GM23338 (cell line): ENCODE measurements at regions not wholly inside any gene's neighbourhood (a gene's known extent, or its start where the extent isn't known, plus 50 kb on each side); places are given as distances from the start of the nearest gene placed in this dataset.

ENCODE experiments used
- ATAC-seq: fragments of 200-7000 bp; cut with Tn5 transposase; 3 replicates; pipeline ENCODE4 v1.9.1; 2020
- DNase-seq: peaks from one replicate; pipeline ENCODE4 v3.0.0-alpha.2; 2015; ENCODE audit warnings: low spot score
- H2AFZ ChIP-seq: fragments of 200-600 bp; sonication (generic); 2 replicates; pipeline ENCODE4 v1.8.0; 2016; ENCODE audit warnings: antibody characterized with exemption, mild to moderate bottlenecking, moderate library complexity
- H3F3A ChIP-seq: fragments of 200-600 bp; sonication (generic); replicated peaks from 2 replicates; pipeline ENCODE4 v1.8.0; 2017; ENCODE audit warnings: antibody characterized with exemption, mixed run types, low read depth
- H3K27ac ChIP-seq: fragments of 200-600 bp; sonication (generic); 2 replicates; pipeline ENCODE4 v1.6.1; 2016; ENCODE audit warnings: low read depth
- H3K27me3 ChIP-seq: fragments of 200-600 bp; sonication (generic); 2 replicates; pipeline ENCODE4 v1.8.0; 2016; ENCODE audit warnings: mild to moderate bottlenecking, mixed run types, moderate library complexity; ENCODE audit not compliant: insufficient read depth
- H3K36me3 ChIP-seq: fragments of 200-600 bp; sonication (generic); 2 replicates; pipeline ENCODE4 v1.8.0; 2016; ENCODE audit warnings: mild to moderate bottlenecking; ENCODE audit not compliant: insufficient read depth
- H3K4me1 ChIP-seq: fragments of 200-600 bp; sonication (generic); 2 replicates; pipeline ENCODE4 v1.8.0; 2016; ENCODE audit warnings: mild to moderate bottlenecking, moderate library complexity; ENCODE audit not compliant: insufficient read depth
- H3K4me2 ChIP-seq: fragments of 200-600 bp; sonication (generic); 2 replicates; pipeline ENCODE4 v1.7.1; 2017; ENCODE audit warnings: mixed run types
- H3K4me3 ChIP-seq: fragments of 200-600 bp; sonication (generic); 2 replicates; pipeline ENCODE4 v1.6.1; 2016; ENCODE audit warnings: mixed run types
- H3K79me2 ChIP-seq: fragments of 200-600 bp; sonication (generic); replicated peaks from 2 replicates; pipeline ENCODE4 v1.8.0; 2017; ENCODE audit warnings: mild to moderate bottlenecking; ENCODE audit not compliant: insufficient read depth
- H3K9me2 ChIP-seq: fragments of 200-600 bp; sonication (generic); 2 replicates; pipeline ENCODE4 v1.8.0; 2017; ENCODE audit not compliant: insufficient read depth
- H4K20me1 ChIP-seq: fragments of 200-600 bp; sonication (generic); replicated peaks from 2 replicates; pipeline ENCODE4 v1.8.0; 2017; ENCODE audit warnings: mild to moderate bottlenecking; ENCODE audit not compliant: insufficient read depth
- H3K27ac Mint-ChIP-seq: 2 replicates; pipeline ENCODE4 v1.8.0; 2020; ENCODE audit warnings: inconsistent platforms, mild to moderate bottlenecking, moderate library complexity, mixed read lengths
- H3K27me3 Mint-ChIP-seq: 3 replicates; pipeline ENCODE4 v1.8.0; 2022; ENCODE audit warnings: low read depth, mild to moderate bottlenecking, moderate library complexity, mixed read lengths, inconsistent platforms; ENCODE audit not compliant: insufficient read depth, poor library complexity
- H3K36me3 Mint-ChIP-seq: 3 replicates; pipeline ENCODE4 v1.8.0; 2021; ENCODE audit warnings: low read depth, mild to moderate bottlenecking, inconsistent platforms, moderate library complexity, mixed read lengths
- H3K4me1 Mint-ChIP-seq: 3 replicates; pipeline ENCODE4 v1.8.0; 2020; ENCODE audit warnings: mild to moderate bottlenecking, inconsistent platforms, mixed read lengths
- H3K4me3 Mint-ChIP-seq: 3 replicates; pipeline ENCODE4 v1.8.0; 2021; ENCODE audit warnings: moderate library complexity, mild to moderate bottlenecking, inconsistent platforms, mixed read lengths
- H3K9me3 Mint-ChIP-seq: 3 replicates; pipeline ENCODE4 v1.8.0; 2020; ENCODE audit warnings: moderate library complexity, mild to moderate bottlenecking, inconsistent platforms, mixed read lengths
- CREB1 ChIP-seq: fragments of 250-450 bp; sonication (Bioruptor Pico); IDR thresholded peaks from 2 replicates; pipeline ENCODE4 v1.5.0; 2020; ENCODE audit warnings: low read depth, mild to moderate bottlenecking, moderate library complexity
- EZH2phosphoT487 ChIP-seq: fragments of 200-600 bp; sonication (generic); IDR thresholded peaks from one replicate; pipeline ENCODE4 v1.8.1; 2018; ENCODE audit warnings: antibody characterized with exemption; ENCODE audit not compliant: unreplicated experiment
- JUNB ChIP-seq: IDR thresholded peaks from one replicate; pipeline ENCODE4 v1.6.1; 2016; ENCODE audit warnings: antibody characterized with exemption; ENCODE audit not compliant: unreplicated experiment
- NANOG ChIP-seq: IDR thresholded peaks from 2 replicates; pipeline ENCODE4 v1.6.1; 2016; ENCODE audit warnings: antibody characterized with exemption, borderline replicate concordance
- POLR2AphosphoS5 ChIP-seq: IDR thresholded peaks from 2 replicates; pipeline ENCODE4 v1.6.1; 2016; ENCODE audit warnings: antibody characterized with exemption, low read depth
- STAT1 ChIP-seq: IDR thresholded peaks from one replicate; pipeline ENCODE4 v1.6.1; 2016; ENCODE audit warnings: antibody characterized with exemption; ENCODE audit not compliant: unreplicated experiment
- ZNF114 ChIP-seq: fragments of 250-450 bp; sonication (Bioruptor Pico); IDR thresholded peaks from 2 replicates; pipeline ENCODE4 v1.5.0; 2020; ENCODE audit warnings: mild to moderate bottlenecking, moderate library complexity
- ZNF331 ChIP-seq: fragments of 250-450 bp; sonication (Bioruptor Pico); IDR thresholded peaks from 2 replicates; pipeline ENCODE4 v1.5.0; 2020; ENCODE audit warnings: low read depth, mild to moderate bottlenecking, moderate library complexity
- TF ChIP-seq, protein P1 (sequence below): fragments of 250-450 bp; sonication (Bioruptor Pico); IDR thresholded peaks from 2 replicates; pipeline ENCODE4 v1.5.0; 2020; ENCODE audit warnings: mild to moderate bottlenecking, moderate library complexity
- TF ChIP-seq, protein P2 (sequence below), 2 experiments: fragments of 200-600 bp in 1 of 2; sonication (generic) in 1 of 2; conservative IDR thresholded peaks; 2 replicates each; pipeline versions ENCODE4 v1.5.1 to v1.6.1; 2016 to 2017; ENCODE audit warnings: antibody characterized with exemption in 2 of 2, low read depth in 2 of 2, mild to moderate bottlenecking in 2 of 2, moderate library complexity in 1 of 2
- TF ChIP-seq, protein P3 (sequence below): IDR thresholded peaks from 2 replicates; pipeline ENCODE4 v1.6.1; 2016; ENCODE audit warnings: antibody characterized with exemption

DNA sequence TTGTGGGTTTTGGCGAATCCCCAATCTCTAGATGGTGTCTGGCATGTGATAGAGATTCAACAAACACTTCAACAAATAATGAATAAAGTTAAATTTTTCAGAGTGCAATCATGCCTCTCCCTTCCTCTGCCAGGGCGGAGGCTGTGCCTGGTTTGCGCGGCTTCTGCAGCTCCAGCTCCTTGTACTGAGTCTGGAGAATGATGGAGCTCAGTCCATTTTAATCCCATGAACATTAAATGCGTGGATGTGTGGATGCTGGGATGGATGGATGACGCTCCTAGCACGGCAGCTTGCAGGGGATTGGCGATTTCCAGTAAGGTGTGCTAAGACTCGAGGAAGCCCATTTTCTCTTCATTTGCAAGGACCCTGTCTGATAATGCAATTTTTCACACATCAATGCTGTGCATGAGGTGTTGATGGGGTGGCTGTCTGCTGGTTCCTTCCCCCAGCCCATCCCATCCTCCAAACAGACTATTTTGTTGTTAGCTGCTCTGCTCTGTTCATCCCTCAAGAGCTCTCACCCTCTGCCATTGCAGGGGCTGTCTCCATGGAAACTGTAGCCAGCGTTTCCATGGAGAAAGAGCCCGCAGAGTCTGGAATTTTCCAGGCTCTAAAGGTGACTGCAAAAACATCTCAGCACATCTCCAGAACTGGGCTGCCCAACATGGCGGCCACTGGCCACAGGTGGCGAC, 92.6 kb upstream of the PEG3 start:
- H4K20me1 ChIP-seq, result no peaks in the 10 kb centered on the region
- H3K4me1 ChIP-seq, result no peaks in the 10 kb centered on the region
- no peak overlapping the region for H3K27ac ChIP-seq
- no peaks in the 10 kb centered on the region for H3K27me3 ChIP-seq
- Mint-ChIP-seq H3K27me3 (peaks cover 2% of the 10 kb centered on the region), H3K4me3 (no peak overlapping the region), H3K36me3 (peaks cover 42% of the 10 kb centered on the region), H3K4me1 (no peaks in the 10 kb centered on the region), H3K9me3 (no peaks in the 10 kb centered on the region; the same call in none of the 3 replicates), H3K27ac (no peak overlapping the region)
- H3K9me2 ChIP-seq, result no peaks in the 10 kb centered on the region
- H2AFZ ChIP-seq, result no peak overlapping the region
- H3K79me2 ChIP-seq, result no peaks in the 10 kb centered on the region
- no peaks in the 10 kb centered on the region for H3F3A ChIP-seq
- TF ChIP-seq ZNF331 (CRISPR knock-in tag), result no peak
- no peak for TF ChIP-seq NANOG
- no peak for TF ChIP-seq JUNB
- TF ChIP-seq, protein P1, sequence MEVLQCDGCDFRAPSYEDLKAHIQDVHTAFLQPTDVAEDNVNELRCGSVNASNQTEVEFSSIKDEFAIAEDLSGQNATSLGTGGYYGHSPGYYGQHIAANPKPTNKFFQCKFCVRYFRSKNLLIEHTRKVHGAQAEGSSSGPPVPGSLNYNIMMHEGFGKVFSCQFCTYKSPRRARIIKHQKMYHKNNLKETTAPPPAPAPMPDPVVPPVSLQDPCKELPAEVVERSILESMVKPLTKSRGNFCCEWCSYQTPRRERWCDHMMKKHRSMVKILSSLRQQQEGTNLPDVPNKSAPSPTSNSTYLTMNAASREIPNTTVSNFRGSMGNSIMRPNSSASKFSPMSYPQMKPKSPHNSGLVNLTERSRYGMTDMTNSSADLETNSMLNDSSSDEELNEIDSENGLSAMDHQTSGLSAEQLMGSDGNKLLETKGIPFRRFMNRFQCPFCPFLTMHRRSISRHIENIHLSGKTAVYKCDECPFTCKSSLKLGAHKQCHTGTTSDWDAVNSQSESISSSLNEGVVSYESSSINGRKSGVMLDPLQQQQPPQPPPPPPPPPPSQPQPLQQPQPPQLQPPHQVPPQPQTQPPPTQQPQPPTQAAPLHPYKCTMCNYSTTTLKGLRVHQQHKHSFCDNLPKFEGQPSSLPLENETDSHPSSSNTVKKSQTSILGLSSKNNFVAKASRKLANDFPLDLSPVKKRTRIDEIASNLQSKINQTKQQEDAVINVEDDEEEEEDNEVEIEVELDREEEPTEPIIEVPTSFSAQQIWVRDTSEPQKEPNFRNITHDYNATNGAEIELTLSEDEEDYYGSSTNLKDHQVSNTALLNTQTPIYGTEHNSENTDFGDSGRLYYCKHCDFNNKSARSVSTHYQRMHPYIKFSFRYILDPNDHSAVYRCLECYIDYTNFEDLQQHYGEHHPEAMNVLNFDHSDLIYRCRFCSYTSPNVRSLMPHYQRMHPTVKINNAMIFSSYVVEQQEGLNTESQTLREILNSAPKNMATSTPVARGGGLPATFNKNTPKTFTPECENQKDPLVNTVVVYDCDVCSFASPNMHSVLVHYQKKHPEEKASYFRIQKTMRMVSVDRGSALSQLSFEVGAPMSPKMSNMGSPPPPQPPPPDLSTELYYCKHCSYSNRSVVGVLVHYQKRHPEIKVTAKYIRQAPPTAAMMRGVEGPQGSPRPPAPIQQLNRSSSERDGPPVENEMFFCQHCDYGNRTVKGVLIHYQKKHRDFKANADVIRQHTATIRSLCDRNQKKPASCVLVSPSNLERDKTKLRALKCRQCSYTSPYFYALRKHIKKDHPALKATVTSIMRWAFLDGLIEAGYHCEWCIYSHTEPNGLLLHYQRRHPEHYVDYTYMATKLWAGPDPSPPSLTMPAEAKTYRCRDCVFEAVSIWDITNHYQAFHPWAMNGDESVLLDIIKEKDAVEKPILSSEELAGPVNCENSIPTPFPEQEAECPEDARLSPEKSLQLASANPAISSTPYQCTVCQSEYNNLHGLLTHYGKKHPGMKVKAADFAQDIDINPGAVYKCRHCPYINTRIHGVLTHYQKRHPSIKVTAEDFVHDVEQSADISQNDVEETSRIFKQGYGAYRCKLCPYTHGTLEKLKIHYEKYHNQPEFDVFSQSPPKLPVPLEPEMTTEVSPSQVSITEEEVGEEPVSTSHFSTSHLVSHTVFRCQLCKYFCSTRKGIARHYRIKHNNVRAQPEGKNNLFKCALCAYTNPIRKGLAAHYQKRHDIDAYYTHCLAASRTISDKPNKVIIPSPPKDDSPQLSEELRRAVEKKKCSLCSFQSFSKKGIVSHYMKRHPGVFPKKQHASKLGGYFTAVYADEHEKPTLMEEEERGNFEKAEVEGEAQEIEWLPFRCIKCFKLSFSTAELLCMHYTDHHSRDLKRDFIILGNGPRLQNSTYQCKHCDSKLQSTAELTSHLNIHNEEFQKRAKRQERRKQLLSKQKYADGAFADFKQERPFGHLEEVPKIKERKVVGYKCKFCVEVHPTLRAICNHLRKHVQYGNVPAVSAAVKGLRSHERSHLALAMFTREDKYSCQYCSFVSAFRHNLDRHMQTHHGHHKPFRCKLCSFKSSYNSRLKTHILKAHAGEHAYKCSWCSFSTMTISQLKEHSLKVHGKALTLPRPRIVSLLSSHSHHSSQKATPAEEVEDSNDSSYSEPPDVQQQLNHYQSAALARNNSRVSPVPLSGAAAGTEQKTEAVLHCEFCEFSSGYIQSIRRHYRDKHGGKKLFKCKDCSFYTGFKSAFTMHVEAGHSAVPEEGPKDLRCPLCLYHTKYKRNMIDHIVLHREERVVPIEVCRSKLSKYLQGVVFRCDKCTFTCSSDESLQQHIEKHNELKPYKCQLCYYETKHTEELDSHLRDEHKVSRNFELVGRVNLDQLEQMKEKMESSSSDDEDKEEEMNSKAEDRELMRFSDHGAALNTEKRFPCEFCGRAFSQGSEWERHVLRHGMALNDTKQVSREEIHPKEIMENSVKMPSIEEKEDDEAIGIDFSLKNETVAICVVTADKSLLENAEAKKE, result no peak
- DNase-seq (no peak), ATAC-seq (no peak)
- H3K4me2 ChIP-seq, result no peak overlapping the region
- no peak overlapping the region for H3K4me3 ChIP-seq
- peaks cover 1% of the 10 kb centered on the region for H3K36me3 ChIP-seq

DNA sequence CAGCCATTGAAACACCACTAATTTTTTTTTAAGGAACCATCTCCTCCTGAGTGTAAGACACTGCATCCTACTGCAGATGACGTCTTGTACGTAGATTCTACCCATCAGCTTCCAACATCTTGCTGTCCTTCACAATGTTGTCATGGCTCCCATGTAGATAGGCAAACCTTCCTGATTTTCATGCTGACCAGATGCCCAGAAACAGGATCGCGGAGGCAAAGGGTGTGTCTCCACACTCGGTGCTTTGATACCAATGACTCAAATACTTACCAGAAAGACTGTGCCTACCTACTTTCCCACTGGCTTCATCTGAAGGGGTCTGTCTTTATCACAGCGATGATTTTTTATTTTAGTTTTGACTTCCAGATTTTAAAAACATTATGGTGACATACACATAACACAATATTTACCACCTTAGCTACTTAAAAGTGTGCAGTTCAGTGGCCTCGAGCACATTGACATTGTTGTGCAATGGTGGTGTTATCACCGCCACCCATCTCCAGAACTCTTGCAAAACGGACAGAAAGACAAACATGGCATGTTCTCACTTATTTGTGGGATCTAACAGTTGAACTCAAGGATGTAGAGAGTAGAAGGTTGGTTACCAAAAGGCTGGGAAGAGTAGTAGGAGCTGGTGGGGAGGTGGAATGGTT, 94.0 kb upstream of the PEG3 start:
- no peak overlapping the region for H3K4me3 Mint-ChIP-seq
- Histone ChIP-seq H3F3A (no peaks in the 10 kb centered on the region), H3K4me2 (no peak overlapping the region), H3K4me1 (no peaks in the 10 kb centered on the region), H3K4me3 (no peak overlapping the region), H4K20me1 (no peaks in the 10 kb centered on the region), H3K36me3 (peaks cover 7% of the 10 kb centered on the region), H2AFZ (no peak overlapping the region), H3K27me3 (no peaks in the 10 kb centered on the region), H3K27ac (no peak overlapping the region), H3K79me2 (no peaks in the 10 kb centered on the region), H3K9me2 (no peaks in the 10 kb centered on the region)
- H3K9me3 Mint-ChIP-seq, result no peaks in the 10 kb centered on the region; the same call in none of the 3 replicates
- DNase-seq (no peak), ATAC-seq (no peak)
- H3K4me1 Mint-ChIP-seq, result no peaks in the 10 kb centered on the region
- H3K36me3 Mint-ChIP-seq, result peaks cover 44% of the 10 kb centered on the region
- peaks cover 2% of the 10 kb centered on the region for H3K27me3 Mint-ChIP-seq
- no peak overlapping the region for H3K27ac Mint-ChIP-seq
- TF ChIP-seq, protein P2, sequence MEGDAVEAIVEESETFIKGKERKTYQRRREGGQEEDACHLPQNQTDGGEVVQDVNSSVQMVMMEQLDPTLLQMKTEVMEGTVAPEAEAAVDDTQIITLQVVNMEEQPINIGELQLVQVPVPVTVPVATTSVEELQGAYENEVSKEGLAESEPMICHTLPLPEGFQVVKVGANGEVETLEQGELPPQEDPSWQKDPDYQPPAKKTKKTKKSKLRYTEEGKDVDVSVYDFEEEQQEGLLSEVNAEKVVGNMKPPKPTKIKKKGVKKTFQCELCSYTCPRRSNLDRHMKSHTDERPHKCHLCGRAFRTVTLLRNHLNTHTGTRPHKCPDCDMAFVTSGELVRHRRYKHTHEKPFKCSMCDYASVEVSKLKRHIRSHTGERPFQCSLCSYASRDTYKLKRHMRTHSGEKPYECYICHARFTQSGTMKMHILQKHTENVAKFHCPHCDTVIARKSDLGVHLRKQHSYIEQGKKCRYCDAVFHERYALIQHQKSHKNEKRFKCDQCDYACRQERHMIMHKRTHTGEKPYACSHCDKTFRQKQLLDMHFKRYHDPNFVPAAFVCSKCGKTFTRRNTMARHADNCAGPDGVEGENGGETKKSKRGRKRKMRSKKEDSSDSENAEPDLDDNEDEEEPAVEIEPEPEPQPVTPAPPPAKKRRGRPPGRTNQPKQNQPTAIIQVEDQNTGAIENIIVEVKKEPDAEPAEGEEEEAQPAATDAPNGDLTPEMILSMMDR (conservative IDR thresholded peaks at IDR 0.05; ENCODE audit: low read depth in 2 of 2), result no peak
- no peak for TF ChIP-seq EZH2phosphoT487
- TF ChIP-seq POLR2AphosphoS5, result no peak
- TF ChIP-seq CREB1 (CRISPR knock-in tag), result no peak
- no peak for TF ChIP-seq NANOG
- no peak for TF ChIP-seq STAT1
- TF ChIP-seq, protein P3, sequence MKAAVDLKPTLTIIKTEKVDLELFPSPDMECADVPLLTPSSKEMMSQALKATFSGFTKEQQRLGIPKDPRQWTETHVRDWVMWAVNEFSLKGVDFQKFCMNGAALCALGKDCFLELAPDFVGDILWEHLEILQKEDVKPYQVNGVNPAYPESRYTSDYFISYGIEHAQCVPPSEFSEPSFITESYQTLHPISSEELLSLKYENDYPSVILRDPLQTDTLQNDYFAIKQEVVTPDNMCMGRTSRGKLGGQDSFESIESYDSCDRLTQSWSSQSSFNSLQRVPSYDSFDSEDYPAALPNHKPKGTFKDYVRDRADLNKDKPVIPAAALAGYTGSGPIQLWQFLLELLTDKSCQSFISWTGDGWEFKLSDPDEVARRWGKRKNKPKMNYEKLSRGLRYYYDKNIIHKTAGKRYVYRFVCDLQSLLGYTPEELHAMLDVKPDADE, result no peak
- TF ChIP-seq ZNF331 (CRISPR knock-in tag), result no peak
- TF ChIP-seq JUNB, result no peak
- TF ChIP-seq ZNF114 (CRISPR knock-in tag), result no peak
